ENCODE measurements at regions not wholly inside any gene's neighbourhood (a gene's known extent, or its start where the extent isn't known, plus 50 kb on each side); places are given as distances from the start of the nearest gene placed in this dataset.

DNA sequence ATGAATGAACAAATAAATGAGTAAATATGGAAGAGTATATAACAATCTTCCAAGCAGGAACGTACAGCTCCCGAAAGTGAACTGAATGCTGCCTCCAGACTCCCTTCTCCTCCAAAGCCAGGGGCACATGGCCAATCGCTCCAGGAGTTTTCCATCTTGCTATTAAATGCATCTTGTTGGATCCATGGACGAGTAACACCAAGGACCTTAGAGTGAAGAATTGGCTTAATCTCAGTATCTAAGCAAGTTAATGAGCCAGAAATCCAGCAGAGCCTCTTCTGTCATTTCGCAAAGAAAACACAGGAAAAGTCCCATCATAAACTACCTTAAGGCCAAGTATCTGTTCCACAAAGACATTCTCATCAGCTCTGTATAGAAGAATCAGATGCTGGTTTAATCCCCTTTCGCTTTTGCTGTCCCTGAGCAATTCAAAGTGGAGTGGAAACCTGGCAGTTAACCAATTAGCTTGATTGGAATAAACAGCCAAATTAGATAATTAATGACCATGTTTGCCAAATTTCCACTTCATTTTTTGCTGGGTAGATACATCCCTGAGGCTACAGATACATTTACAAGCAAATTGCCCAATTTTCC is 116.0 kb downstream of the MIS18A start:
- Mint-ChIP-seq H3K4me3 (ENCODE audit: low read depth) (no peak overlapping the region), H3K4me1 (ENCODE audit: low read depth) (no peaks in the 10 kb centered on the region), H3K27ac (no peak overlapping the region), H3K27me3 (no peaks in the 10 kb centered on the region), H3K36me3 (ENCODE audit: insufficient read depth) (no peaks in the 10 kb centered on the region), H3K9me3 (ENCODE audit: low read depth) (peaks cover 2% of the 10 kb centered on the region)
- TF ChIP-seq, protein P1, sequence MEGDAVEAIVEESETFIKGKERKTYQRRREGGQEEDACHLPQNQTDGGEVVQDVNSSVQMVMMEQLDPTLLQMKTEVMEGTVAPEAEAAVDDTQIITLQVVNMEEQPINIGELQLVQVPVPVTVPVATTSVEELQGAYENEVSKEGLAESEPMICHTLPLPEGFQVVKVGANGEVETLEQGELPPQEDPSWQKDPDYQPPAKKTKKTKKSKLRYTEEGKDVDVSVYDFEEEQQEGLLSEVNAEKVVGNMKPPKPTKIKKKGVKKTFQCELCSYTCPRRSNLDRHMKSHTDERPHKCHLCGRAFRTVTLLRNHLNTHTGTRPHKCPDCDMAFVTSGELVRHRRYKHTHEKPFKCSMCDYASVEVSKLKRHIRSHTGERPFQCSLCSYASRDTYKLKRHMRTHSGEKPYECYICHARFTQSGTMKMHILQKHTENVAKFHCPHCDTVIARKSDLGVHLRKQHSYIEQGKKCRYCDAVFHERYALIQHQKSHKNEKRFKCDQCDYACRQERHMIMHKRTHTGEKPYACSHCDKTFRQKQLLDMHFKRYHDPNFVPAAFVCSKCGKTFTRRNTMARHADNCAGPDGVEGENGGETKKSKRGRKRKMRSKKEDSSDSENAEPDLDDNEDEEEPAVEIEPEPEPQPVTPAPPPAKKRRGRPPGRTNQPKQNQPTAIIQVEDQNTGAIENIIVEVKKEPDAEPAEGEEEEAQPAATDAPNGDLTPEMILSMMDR (IDR thresholded peaks at IDR 0.05; ENCODE audit: unreplicated experiment): no peak
- no peak for DNase-seq (ENCODE audit: low spot score, unreplicated experiment)

DNA sequence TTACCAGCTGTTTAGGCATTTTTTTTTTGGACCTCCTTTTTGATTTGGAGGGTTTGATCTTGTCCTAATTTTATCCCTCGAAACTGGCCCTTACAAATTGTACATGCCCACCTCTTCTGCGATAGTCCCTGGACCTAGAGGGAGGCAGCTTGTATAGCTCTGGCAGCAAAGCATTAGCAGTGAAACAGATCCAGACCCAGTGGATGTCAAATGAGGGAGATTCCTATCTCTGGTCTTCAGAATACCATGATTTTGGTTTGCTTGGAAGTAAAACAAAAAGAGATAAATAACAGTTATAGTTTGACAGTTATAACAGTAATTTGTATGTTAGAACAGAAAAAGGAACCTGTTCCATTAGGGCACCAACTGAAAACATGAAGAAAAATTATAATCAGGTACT is 123.6 kb downstream of the MIS18A start:
- H3K27me3 Mint-ChIP-seq: no peaks in the 10 kb centered on the region
- TF ChIP-seq, protein P1 (IDR thresholded peaks at IDR 0.05; ENCODE audit: unreplicated experiment): no peak

DNA sequence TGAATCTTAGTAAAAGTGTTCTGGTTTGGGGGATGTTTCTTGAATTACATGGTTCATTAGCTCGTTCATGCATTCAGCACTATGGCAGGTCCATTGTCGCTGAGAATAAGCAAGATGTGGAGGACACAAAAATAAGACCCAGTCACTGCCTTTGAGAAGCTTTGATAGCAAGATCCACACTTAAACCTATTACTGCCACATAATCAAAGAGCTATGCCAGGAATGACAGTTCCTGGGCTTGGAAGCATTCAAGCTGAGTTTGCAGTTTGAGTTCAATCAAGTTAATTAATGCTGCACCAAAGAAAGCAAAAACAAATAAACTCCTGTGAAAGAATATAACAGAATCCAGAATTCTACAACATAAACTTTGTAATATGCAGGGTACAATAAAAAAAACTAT is 131.8 kb downstream of the MIS18A start:
- peaks cover 5% of the 10 kb centered on the region for H3K9me3 Mint-ChIP-seq (ENCODE audit: low read depth)
- TF ChIP-seq, protein P1 (IDR thresholded peaks at IDR 0.05; ENCODE audit: unreplicated experiment): no peak
- no peak overlapping the region for H3K27ac Mint-ChIP-seq
- H3K36me3 Mint-ChIP-seq (ENCODE audit: insufficient read depth): no peaks in the 10 kb centered on the region
- no peak for DNase-seq (ENCODE audit: low spot score, unreplicated experiment)
- no peaks in the 10 kb centered on the region for H3K27me3 Mint-ChIP-seq
- H3K4me1 Mint-ChIP-seq (ENCODE audit: low read depth): peaks cover 2% of the 10 kb centered on the region
- no peak overlapping the region for H3K4me3 Mint-ChIP-seq (ENCODE audit: low read depth)

More for the DNA sequence above, 123.6 kb downstream of the MIS18A start:
- no peak for DNase-seq (ENCODE audit: low spot score, unreplicated experiment)
- Mint-ChIP-seq H3K4me1 (ENCODE audit: low read depth) (peaks cover 5% of the 10 kb centered on the region), H3K9me3 (ENCODE audit: low read depth) (no peaks in the 10 kb centered on the region), H3K4me3 (ENCODE audit: low read depth) (no peak overlapping the region), H3K36me3 (ENCODE audit: insufficient read depth) (no peaks in the 10 kb centered on the region), H3K27ac (no peak overlapping the region)

DNA sequence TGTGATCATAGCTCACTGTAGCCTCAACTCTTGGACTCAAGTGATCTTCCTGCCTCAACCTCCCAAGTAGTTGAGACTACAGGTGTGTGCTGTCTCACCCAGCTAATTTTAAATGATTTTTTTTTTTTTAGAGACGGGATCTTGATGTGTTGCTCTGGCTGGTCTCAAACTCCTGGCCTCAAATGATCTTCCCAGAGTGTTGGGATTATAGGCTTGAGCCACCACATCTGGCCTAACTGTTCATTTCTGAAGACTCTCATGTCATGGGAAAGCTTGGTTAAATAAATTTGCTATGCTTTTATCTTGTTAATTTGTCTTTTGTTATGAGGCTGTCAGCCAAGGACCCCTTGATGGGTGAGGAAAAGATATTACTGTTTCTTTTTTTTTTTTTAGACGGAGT is 134.0 kb downstream of the MIS18A start:
- Mint-ChIP-seq H3K27ac (no peak overlapping the region), H3K36me3 (ENCODE audit: insufficient read depth) (no peaks in the 10 kb centered on the region), H3K4me1 (ENCODE audit: low read depth) (peaks cover 2% of the 10 kb centered on the region), H3K9me3 (ENCODE audit: low read depth) (peaks cover 5% of the 10 kb centered on the region), H3K4me3 (ENCODE audit: low read depth) (no peak overlapping the region), H3K27me3 (no peaks in the 10 kb centered on the region)
- TF ChIP-seq, protein P1 (IDR thresholded peaks at IDR 0.05; ENCODE audit: unreplicated experiment): no peak
- DNase-seq (ENCODE audit: low spot score, unreplicated experiment): no peak

DNA sequence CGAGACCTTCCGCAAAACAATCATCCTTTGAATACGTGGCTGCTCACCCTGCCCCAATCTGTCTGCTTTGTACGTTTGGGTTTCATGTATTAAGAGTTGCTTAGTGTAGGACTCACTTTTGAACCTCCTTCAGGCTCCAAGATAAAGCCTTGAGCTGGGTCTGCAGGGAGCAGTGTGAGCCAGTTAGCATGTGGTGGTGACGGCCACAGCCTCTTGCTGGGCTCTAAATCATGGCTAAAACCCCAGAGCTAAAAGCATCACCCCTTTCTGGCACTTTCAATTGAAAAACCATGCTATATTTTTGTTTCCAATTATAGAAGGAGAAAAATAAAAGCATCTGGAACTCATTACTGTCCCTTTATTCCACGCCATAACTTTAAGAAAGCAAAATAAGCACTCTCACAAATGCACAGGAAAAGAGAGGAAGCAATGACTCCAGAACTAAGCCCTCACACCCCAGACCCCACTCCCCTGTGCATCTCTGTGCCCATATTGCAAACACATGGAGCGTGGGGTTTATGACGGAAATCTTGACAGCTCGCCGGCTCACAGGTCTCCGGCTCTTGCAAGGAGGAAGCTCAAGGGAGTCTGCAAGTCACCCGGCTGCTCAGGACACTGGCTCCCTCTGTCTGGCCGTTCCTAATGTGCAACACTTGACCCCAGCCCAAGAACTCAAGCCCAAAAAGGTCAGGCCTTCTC is 135.5 kb downstream of the MIS18A start:
- Mint-ChIP-seq H3K27me3 (no peaks in the 10 kb centered on the region), H3K9me3 (ENCODE audit: low read depth) (peaks cover 5% of the 10 kb centered on the region), H3K27ac (no peak overlapping the region), H3K4me3 (ENCODE audit: low read depth) (no peak overlapping the region), H3K36me3 (ENCODE audit: insufficient read depth) (no peaks in the 10 kb centered on the region), H3K4me1 (ENCODE audit: low read depth) (peaks cover 2% of the 10 kb centered on the region)
- TF ChIP-seq, protein P1 (IDR thresholded peaks at IDR 0.05; ENCODE audit: unreplicated experiment): no peak
- no peak for DNase-seq (ENCODE audit: low spot score, unreplicated experiment)
